Hepatocyte (in vitro differentiated cells): ENCODE measurements at regions not wholly inside any gene's neighbourhood (a gene's known extent, or its start where the extent isn't known, plus 50 kb on each side); places are given as distances from the start of the nearest gene placed in this dataset.

Source experiments
- CTCF ChIP-seq: fragments of 200-600 bp; sonication (generic); IDR thresholded peaks from 2 replicates; pipeline ENCODE4 v1.5.1; 2016; ENCODE audit warnings: antibody characterized with exemption, mild to moderate bottlenecking; ENCODE audit not compliant: poor library complexity
- EZH2 ChIP-seq: fragments of 200-600 bp; sonication (generic); IDR thresholded peaks from 2 replicates; pipeline ENCODE4 v1.6.1; 2016; ENCODE audit warnings: antibody characterized with exemption, mild to moderate bottlenecking, borderline replicate concordance
- EZH2phosphoT487 ChIP-seq: fragments of 200-600 bp; sonication (generic); IDR thresholded peaks from one replicate; pipeline ENCODE4 v1.6.1; 2018; ENCODE audit warnings: antibody characterized with exemption, mild to moderate bottlenecking, low read depth, moderate library complexity; ENCODE audit not compliant: unreplicated experiment, severe bottlenecking

GRCh38 chr20:2236256-2236655 is 59.5 kb upstream of the TGM3 start:
- TF ChIP-seq EZH2 (no peak), CTCF (no peak), EZH2phosphoT487 (no peak)
